ENCODE measurements at regions not wholly inside any gene's neighbourhood (a gene's known extent, or its start where the extent isn't known, plus 50 kb on each side); places are given as distances from the start of the nearest gene placed in this dataset.

DNA sequence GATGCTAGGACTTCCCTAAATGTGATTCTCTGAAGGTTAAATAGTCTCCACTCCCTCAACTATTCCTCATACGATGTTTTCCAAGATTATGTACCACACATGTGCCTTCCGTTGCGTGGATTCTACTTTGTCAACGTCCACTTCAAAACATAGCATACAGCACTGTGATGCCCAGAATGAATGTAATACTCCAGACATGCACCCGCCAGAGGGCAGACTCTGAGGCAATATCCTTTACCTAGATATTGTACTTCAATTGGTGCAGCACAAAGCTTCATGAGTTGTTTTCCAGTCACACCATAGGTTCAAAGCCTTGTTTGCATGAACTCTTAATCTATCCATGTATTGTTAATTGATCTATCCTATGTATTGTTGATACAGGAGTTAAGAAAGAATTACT is 201.0 kb upstream of the NABP1 start:
- TF ChIP-seq, protein P1, sequence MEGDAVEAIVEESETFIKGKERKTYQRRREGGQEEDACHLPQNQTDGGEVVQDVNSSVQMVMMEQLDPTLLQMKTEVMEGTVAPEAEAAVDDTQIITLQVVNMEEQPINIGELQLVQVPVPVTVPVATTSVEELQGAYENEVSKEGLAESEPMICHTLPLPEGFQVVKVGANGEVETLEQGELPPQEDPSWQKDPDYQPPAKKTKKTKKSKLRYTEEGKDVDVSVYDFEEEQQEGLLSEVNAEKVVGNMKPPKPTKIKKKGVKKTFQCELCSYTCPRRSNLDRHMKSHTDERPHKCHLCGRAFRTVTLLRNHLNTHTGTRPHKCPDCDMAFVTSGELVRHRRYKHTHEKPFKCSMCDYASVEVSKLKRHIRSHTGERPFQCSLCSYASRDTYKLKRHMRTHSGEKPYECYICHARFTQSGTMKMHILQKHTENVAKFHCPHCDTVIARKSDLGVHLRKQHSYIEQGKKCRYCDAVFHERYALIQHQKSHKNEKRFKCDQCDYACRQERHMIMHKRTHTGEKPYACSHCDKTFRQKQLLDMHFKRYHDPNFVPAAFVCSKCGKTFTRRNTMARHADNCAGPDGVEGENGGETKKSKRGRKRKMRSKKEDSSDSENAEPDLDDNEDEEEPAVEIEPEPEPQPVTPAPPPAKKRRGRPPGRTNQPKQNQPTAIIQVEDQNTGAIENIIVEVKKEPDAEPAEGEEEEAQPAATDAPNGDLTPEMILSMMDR (IDR thresholded peaks at IDR 0.05) = no peak
- Histone ChIP-seq H3K27ac (no peak overlapping the region), H3K9me3 (no peaks in the 10 kb centered on the region), H3K4me3 (no peak overlapping the region), H3K4me1 (peaks cover 17% of the 10 kb centered on the region), H3K36me3 (no peaks in the 10 kb centered on the region), H3K27me3 (no peaks in the 10 kb centered on the region)
- no peak for DNase-seq
- intact Hi-C loops (cut with DNase I) = no loop called here
- ATAC-seq = no peak

DNA sequence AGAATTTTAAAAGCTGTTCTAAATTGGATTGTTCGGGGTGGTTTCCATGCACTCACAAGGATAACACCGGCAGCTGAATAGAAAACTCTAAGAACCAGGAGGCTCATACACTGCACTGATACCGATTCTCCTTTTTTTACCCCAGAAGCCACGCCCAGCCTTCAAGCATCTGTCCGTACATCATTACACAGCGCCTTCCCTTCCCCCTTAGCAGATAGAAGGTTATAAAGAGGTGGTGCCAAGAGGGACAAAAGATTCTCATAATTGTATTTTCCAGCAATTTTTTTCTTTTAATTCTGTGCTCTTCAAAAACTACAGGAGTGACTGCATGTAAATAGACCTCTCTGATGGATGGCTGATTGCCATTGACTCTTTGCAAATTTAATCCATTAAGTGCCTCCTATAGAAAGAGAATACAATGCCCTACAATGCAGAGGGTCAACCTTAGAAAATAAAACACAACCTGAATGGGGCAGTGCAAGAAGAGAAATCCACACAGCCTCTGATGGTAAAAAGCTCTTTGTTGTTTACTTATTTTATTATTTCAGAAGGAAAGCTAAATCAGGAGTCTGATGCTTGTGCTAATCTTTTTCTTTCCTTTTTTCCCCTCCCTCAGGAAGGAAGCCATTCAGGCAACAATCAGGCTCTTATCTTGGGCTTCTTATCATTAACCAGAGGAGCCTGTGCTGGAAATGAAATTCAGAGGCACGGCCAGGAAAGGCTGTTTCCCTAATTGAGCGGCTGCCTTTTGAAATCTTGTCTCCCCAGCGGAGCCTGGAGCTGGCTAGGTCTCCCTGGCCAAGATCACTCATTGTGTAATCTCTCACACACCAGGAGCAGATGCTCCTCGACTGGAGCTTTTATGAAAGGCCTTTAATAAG is 198.9 kb upstream of the NABP1 start:
- Histone ChIP-seq H3K27me3 (no peaks in the 10 kb centered on the region), H3K9me3 (no peaks in the 10 kb centered on the region), H3K27ac (no peak overlapping the region), H3K36me3 (no peaks in the 10 kb centered on the region), H3K4me1 (peaks cover 17% of the 10 kb centered on the region), H3K4me3 (no peak overlapping the region)
- DNase-seq = no peak
- TF ChIP-seq, protein P1 (IDR thresholded peaks at IDR 0.05) = no peak
- ATAC-seq = peak; percentile 82
- intact Hi-C loops (cut with DNase I) = no loop called here

DNA sequence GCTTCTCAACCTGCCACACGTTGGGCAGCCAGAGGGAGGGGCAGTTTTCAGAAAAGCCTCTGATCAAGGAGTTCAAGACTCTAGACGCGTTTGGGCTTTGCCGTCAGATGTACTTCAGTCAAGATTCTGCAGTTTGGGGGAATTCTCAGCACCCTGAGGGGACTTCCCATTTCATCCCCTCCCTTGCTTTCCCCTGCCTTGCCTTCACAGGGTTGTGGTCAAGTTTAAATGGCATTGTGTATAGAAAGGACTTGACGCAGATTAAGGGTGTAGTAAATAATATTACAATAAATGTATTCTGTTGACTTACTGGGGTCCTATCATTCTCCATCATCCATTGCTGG is 198.3 kb upstream of the NABP1 start:
- H3K36me3 ChIP-seq = no peaks in the 10 kb centered on the region
- no peaks in the 10 kb centered on the region for H3K27me3 ChIP-seq
- TF ChIP-seq, protein P1 (IDR thresholded peaks at IDR 0.05) = peak; percentile 8
- H3K9me3 ChIP-seq = no peaks in the 10 kb centered on the region
- intact Hi-C loops (cut with DNase I) = no loop called here
- DNase-seq (no peak), ATAC-seq (no peak)
- no peak overlapping the region for H3K4me3 ChIP-seq
- no peak overlapping the region for H3K27ac ChIP-seq
- peaks cover 17% of the 10 kb centered on the region for H3K4me1 ChIP-seq

DNA sequence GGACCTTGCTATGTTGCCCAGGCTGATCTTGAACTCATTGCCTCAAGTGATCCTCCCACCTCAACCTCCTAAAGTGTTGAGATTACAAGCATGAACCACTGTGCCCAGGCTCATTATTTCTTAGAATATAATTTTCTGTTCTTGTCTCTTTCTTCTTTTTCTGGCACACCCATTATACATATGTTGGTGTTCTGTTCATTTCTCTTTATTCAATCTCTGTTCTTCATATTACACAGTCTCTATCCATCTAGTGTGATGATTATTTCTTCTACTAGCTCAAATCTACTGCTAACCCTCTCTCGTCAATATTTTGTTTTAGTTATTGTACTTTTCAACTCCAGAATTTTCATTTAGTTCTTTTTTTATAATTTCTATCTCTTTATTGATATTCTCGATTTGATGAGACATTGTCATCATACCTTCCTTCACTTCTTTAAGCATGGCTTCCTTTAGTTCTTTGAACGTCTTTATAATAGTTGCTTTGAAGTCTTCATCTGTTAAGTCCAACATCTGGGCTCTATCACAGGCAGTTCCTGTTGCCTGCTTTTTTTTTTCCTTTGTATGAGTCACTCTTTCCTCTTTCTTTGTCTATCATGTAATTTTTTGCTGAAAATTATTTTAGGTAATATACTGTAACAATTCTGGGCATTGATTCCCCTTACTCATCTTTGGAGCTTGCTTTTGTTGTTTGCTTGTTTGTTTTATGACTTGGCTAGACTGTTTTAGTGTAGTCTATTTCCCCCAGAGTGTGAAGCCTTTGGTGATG is 196.4 kb upstream of the NABP1 start:
- no peak overlapping the region for H3K4me3 ChIP-seq
- H3K27me3 ChIP-seq = no peaks in the 10 kb centered on the region
- TF ChIP-seq, protein P1 (IDR thresholded peaks at IDR 0.05) = no peak
- no peak for DNase-seq
- no peak for ATAC-seq
- H3K4me1 ChIP-seq = peaks cover 17% of the 10 kb centered on the region
- H3K36me3 ChIP-seq = no peaks in the 10 kb centered on the region
- H3K9me3 ChIP-seq = no peaks in the 10 kb centered on the region
- intact Hi-C loops (cut with DNase I) = no loop called here
- no peak overlapping the region for H3K27ac ChIP-seq

DNA sequence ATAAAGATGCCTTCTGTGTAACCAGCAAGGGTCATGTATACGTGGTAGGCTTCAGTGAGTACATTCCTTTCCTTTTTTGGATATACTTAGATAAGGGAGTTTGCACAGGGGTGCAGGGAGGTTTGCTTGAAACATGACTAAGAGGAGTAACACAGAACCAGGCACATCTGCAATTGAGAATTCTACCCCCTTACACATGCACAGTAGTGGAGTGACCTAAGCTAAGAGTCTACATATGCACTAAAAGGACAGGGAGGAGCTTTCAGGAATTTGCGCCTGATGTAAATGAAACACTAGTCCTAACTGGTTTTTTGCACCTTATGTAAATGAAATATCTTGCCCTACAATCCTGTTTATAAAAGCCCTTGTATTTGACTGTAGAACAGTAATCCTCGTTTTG is 194.8 kb upstream of the NABP1 start:
- Histone ChIP-seq H3K4me3 (no peak overlapping the region), H3K27ac (no peak overlapping the region), H3K36me3 (no peaks in the 10 kb centered on the region), H3K4me1 (peaks cover 20% of the 10 kb centered on the region), H3K9me3 (no peaks in the 10 kb centered on the region), H3K27me3 (no peaks in the 10 kb centered on the region)
- intact Hi-C loops (cut with DNase I) = no loop called here
- DNase-seq = no peak
- TF ChIP-seq, protein P1 (IDR thresholded peaks at IDR 0.05) = no peak
- no peak for ATAC-seq
